Vagina (tissue), 2 donors: ENCODE measurements at regions not wholly inside any gene's neighbourhood (a gene's known extent, or its start where the extent isn't known, plus 50 kb on each side); places are given as distances from the start of the nearest gene placed in this dataset.

ENCODE experiments used
- DNase-seq, 2 donors: peaks; one replicate each; pipeline ENCODE4 v3.0.0-alpha.2; 2017; ENCODE audit errors: extremely low spot score in 2 of 2
- H3K27ac ChIP-seq: fragments of 200-600 bp; sonication (generic); one replicate; pipeline ENCODE4 v1.5.1; 2019
- H3K27me3 ChIP-seq: fragments of 200-600 bp; sonication (generic); one replicate; pipeline ENCODE4 v1.5.1; 2019
- H3K36me3 ChIP-seq, 2 donors: fragments of 200-600 bp; sonication (generic); one replicate each; pipeline ENCODE4 v1.5.1; 2017 to 2019
- H3K4me1 ChIP-seq: fragments of 200-600 bp; sonication (generic); one replicate; pipeline ENCODE4 v1.5.1; 2019
- H3K4me3 ChIP-seq, 2 donors: fragments of 200-600 bp; sonication (generic); 1 replicate in 1 of 2; 2 replicates in 1 of 2; pipeline ENCODE4 v1.5.1; 2016 to 2019
- H3K9me3 ChIP-seq: fragments of 200-600 bp; sonication (generic); one replicate; pipeline ENCODE4 v1.5.1; 2019
- CTCF ChIP-seq, 3 experiments: fragments of 450-650 bp in 2 of 3; fragments of 200-600 bp in 1 of 3; sonication (generic) in 1 of 3; IDR thresholded peaks; one replicate each; pipeline ENCODE4 v1.5.1; 2017 to 2019; ENCODE audit warnings: antibody characterized with exemption in 3 of 3, mild to moderate bottlenecking in 2 of 3, moderate library complexity in 2 of 3
- POLR2A ChIP-seq, 2 donors: fragments of 450-650 bp; IDR thresholded peaks; one replicate each; pipeline ENCODE4 v1.6.1; 2017; ENCODE audit warnings: antibody characterized with exemption in 2 of 2, mild to moderate bottlenecking in 2 of 2, moderate library complexity in 2 of 2
- POLR2AphosphoS5 ChIP-seq, 2 donors: sonication (generic); formaldehyde crosslinking; IDR thresholded peaks; one replicate each; pipeline ENCODE4 v1.9.0; 2017; ENCODE audit warnings: antibody characterized with exemption in 2 of 2, mild to moderate bottlenecking in 2 of 2, low read depth in 1 of 2; ENCODE audit not compliant: insufficient read depth in 1 of 2
- intact Hi-C: fragments of 100-400 bp; cut with DNase I; formaldehyde crosslinking; loops from one replicate; pipeline ENCODE4 v1.15.1; 2023

GRCh38 chr5:39702928-39703327 is 278.1 kb upstream of the DAB2 start:
- intact Hi-C loops, result no loop called here
- TF ChIP-seq POLR2AphosphoS5 (IDR thresholded peaks at IDR 0.05; ENCODE audit: insufficient read depth in 1 of 2, low read depth in 1 of 2), result no peak
- no peaks in the 10 kb centered on the region for H3K27me3 ChIP-seq
- H3K36me3 ChIP-seq, result no peaks in the 10 kb centered on the region
- no peaks in the 10 kb centered on the region for H3K4me1 ChIP-seq
- no peak overlapping the region for H3K27ac ChIP-seq
- no peak overlapping the region for H3K4me3 ChIP-seq
- DNase-seq, result no peak
- H3K9me3 ChIP-seq, result no peaks in the 10 kb centered on the region

GRCh38 chr5:39700523-39700922 is 275.7 kb upstream of the DAB2 start:
- DNase-seq, result no peak
- no peaks in the 10 kb centered on the region for H3K9me3 ChIP-seq
- intact Hi-C loops, result no loop called here
- TF ChIP-seq CTCF (IDR thresholded peaks at IDR 0.05) (no peak), POLR2AphosphoS5 (IDR thresholded peaks at IDR 0.05; ENCODE audit: insufficient read depth in 1 of 2, low read depth in 1 of 2) (no peak), POLR2A (IDR thresholded peaks at IDR 0.05) (no peak)
- H3K4me3 ChIP-seq, result no peak overlapping the region
- no peaks in the 10 kb centered on the region for H3K27me3 ChIP-seq
- no peak overlapping the region for H3K27ac ChIP-seq
- H3K4me1 ChIP-seq, result no peaks in the 10 kb centered on the region
- no peaks in the 10 kb centered on the region for H3K36me3 ChIP-seq

GRCh38 chr5:39698838-39699560 is 274.2 kb upstream of the DAB2 start:
- no peak overlapping the region for H3K4me3 ChIP-seq
- no peaks in the 10 kb centered on the region for H3K9me3 ChIP-seq
- no peak overlapping the region for H3K27ac ChIP-seq
- DNase-seq, result no peak
- no peaks in the 10 kb centered on the region for H3K36me3 ChIP-seq
- no peaks in the 10 kb centered on the region for H3K27me3 ChIP-seq
- intact Hi-C loops, result no loop called here
- TF ChIP-seq CTCF (IDR thresholded peaks at IDR 0.05) (no peak), POLR2A (IDR thresholded peaks at IDR 0.05) (no peak), POLR2AphosphoS5 (IDR thresholded peaks at IDR 0.05; ENCODE audit: insufficient read depth in 1 of 2, low read depth in 1 of 2) (no peak)
- H3K4me1 ChIP-seq, result no peaks in the 10 kb centered on the region

GRCh38 chr5:39697881-39698280 is 273.1 kb upstream of the DAB2 start:
- no peaks in the 10 kb centered on the region for H3K36me3 ChIP-seq
- H3K4me3 ChIP-seq, result no peak overlapping the region
- intact Hi-C loops, result no loop called here
- no peaks in the 10 kb centered on the region for H3K4me1 ChIP-seq
- H3K27ac ChIP-seq, result no peak overlapping the region
- H3K27me3 ChIP-seq, result no peaks in the 10 kb centered on the region
- no peaks in the 10 kb centered on the region for H3K9me3 ChIP-seq
- no peak for TF ChIP-seq POLR2A (IDR thresholded peaks at IDR 0.05)
- TF ChIP-seq POLR2AphosphoS5 (IDR thresholded peaks at IDR 0.05; ENCODE audit: insufficient read depth in 1 of 2, low read depth in 1 of 2), result no peak
- no peak for DNase-seq

GRCh38 chr5:39696672-39697398 is 272.1 kb upstream of the DAB2 start:
- Histone ChIP-seq H3K9me3 (no peaks in the 10 kb centered on the region), H3K27ac (no peak overlapping the region), H3K4me3 (no peak overlapping the region), H3K4me1 (no peaks in the 10 kb centered on the region), H3K27me3 (no peaks in the 10 kb centered on the region), H3K36me3 (no peaks in the 10 kb centered on the region)
- intact Hi-C loops, result no loop called here
- TF ChIP-seq POLR2AphosphoS5 (IDR thresholded peaks at IDR 0.05; ENCODE audit: insufficient read depth in 1 of 2, low read depth in 1 of 2), result no peak
- TF ChIP-seq POLR2A (IDR thresholded peaks at IDR 0.05), result no peak
- no peak for TF ChIP-seq CTCF (IDR thresholded peaks at IDR 0.05)
- DNase-seq, result no peak

- no peak for DNase-seq
- TF ChIP-seq CTCF (IDR thresholded peaks at IDR 0.05) (no peak), POLR2AphosphoS5 (IDR thresholded peaks at IDR 0.05; ENCODE audit: insufficient read depth in 1 of 2, low read depth in 1 of 2) (no peak), POLR2A (IDR thresholded peaks at IDR 0.05) (no peak)
- H3K9me3 ChIP-seq, result no peaks in the 10 kb centered on the region
- no peaks in the 10 kb centered on the region for H3K4me1 ChIP-seq
- intact Hi-C loops, result no loop called here
- no peak overlapping the region for H3K4me3 ChIP-seq
- no peaks in the 10 kb centered on the region for H3K36me3 ChIP-seq
- no peaks in the 10 kb centered on the region for H3K27me3 ChIP-seq
- H3K27ac ChIP-seq, result no peak overlapping the region
These were observed 267.2 kb upstream of the DAB2 start for GRCh38 chr5:39691993-39692392.
